ENCODE measurements at regions not wholly inside any gene's neighbourhood (a gene's known extent, or its start where the extent isn't known, plus 50 kb on each side); places are given as distances from the start of the nearest gene placed in this dataset.

- TF ChIP-seq CTCF (IDR thresholded peaks at IDR 0.05) = no peak
- Histone ChIP-seq H3K4me3 (no peak overlapping the region), H3K36me3 (no peaks in the 10 kb centered on the region), H3K27me3 (replicated peaks; ENCODE audit: insufficient read depth) (no peaks in the 10 kb centered on the region), H3K27ac (no peak overlapping the region), H3K4me1 (ENCODE audit: control insufficient read depth in 1 of 2, low read depth in 2 of 2) (no peaks in the 10 kb centered on the region), H3K9me3 (peaks cover 10% of the 10 kb centered on the region)
- no peak for ATAC-seq (ENCODE audit: insufficient number of reproducible peaks, low FRiP score, low read depth)
- DNase-seq (ENCODE audit: low spot score) = no peak
Observed at GRCh38 chr2:185526161-185526560, 212.4 kb upstream of the FSIP2 start.

GRCh38 chr2:185531721-185532120 is 206.9 kb upstream of the FSIP2 start:
- ATAC-seq (ENCODE audit: insufficient number of reproducible peaks, low FRiP score, low read depth) (no peak), DNase-seq (ENCODE audit: low spot score) (no peak)
- no peak for TF ChIP-seq CTCF (IDR thresholded peaks at IDR 0.05)
- H3K36me3 ChIP-seq = no peaks in the 10 kb centered on the region
- no peak overlapping the region for H3K4me3 ChIP-seq
- no peak overlapping the region for H3K27ac ChIP-seq
- H3K27me3 ChIP-seq (replicated peaks; ENCODE audit: insufficient read depth) = no peaks in the 10 kb centered on the region
- no peaks in the 10 kb centered on the region for H3K9me3 ChIP-seq
- no peaks in the 10 kb centered on the region for H3K4me1 ChIP-seq (ENCODE audit: control insufficient read depth in 1 of 2, low read depth in 2 of 2)

GRCh38 chr2:185537689-185538088 is 200.9 kb upstream of the FSIP2 start:
- Histone ChIP-seq H3K36me3 (no peaks in the 10 kb centered on the region), H3K4me3 (no peak overlapping the region), H3K4me1 (ENCODE audit: control insufficient read depth in 1 of 2, low read depth in 2 of 2) (no peaks in the 10 kb centered on the region), H3K27ac (no peak overlapping the region), H3K9me3 (no peaks in the 10 kb centered on the region), H3K27me3 (replicated peaks; ENCODE audit: insufficient read depth) (no peaks in the 10 kb centered on the region)
- TF ChIP-seq CTCF (IDR thresholded peaks at IDR 0.05) = no peak
- DNase-seq (ENCODE audit: low spot score) (no peak), ATAC-seq (ENCODE audit: insufficient number of reproducible peaks, low FRiP score, low read depth) (no peak)

DNA sequence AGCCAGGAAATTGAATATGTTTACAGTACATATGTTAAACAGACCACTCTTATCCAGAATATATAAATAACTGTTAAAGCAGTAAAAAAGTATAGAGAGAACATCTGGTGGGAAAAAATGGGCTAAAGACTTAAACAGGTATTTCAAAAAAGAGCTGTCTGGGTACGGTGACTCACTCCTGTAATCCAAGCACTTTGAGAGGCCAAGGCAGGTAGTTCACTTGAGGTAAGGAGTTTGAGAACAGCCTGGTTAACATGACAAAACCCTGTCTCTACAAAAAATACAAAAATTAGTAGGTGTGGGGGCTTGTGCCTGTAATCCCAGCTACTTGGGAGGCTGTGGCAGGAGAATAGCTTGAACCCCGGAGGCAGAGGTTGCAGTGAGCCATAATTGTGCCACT is 171.4 kb upstream of the FSIP2 start:
- TF ChIP-seq CTCF (IDR thresholded peaks at IDR 0.05) = no peak
- H3K27me3 ChIP-seq (replicated peaks; ENCODE audit: insufficient read depth) = no peaks in the 10 kb centered on the region
- no peaks in the 10 kb centered on the region for H3K9me3 ChIP-seq
- no peaks in the 10 kb centered on the region for H3K36me3 ChIP-seq
- DNase-seq (ENCODE audit: low spot score) (no peak), ATAC-seq (ENCODE audit: insufficient number of reproducible peaks, low FRiP score, low read depth) (no peak)
- H3K4me1 ChIP-seq (ENCODE audit: control insufficient read depth in 1 of 2, low read depth in 2 of 2) = no peaks in the 10 kb centered on the region
- no peak overlapping the region for H3K27ac ChIP-seq
- no peak overlapping the region for H3K4me3 ChIP-seq

DNA sequence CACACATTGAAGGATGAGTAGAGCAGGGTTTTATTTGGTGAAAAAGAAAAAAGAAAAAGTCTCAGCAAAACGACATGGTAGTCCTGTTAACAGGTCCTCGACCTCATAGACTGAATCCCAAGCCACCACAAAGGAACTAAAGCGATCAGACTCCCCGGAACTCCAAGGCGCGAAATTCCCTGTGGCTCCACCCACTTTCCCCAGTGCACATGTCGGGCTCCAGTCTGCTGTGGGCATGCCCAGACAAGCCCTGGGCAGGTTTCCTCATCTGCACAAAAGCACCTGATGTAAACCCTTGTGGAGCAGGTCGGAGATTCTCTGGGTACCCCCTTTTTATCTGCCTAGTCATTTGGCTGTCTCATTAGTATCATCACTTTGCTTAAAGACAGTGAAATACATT is 170.7 kb upstream of the FSIP2 start:
- ATAC-seq (ENCODE audit: insufficient number of reproducible peaks, low FRiP score, low read depth) (no peak), DNase-seq (ENCODE audit: low spot score) (no peak)
- H3K27me3 ChIP-seq (replicated peaks; ENCODE audit: insufficient read depth) = no peaks in the 10 kb centered on the region
- H3K4me3 ChIP-seq = no peak overlapping the region
- TF ChIP-seq CTCF (IDR thresholded peaks at IDR 0.05) = no peak
- H3K36me3 ChIP-seq = no peaks in the 10 kb centered on the region
- H3K4me1 ChIP-seq (ENCODE audit: control insufficient read depth in 1 of 2, low read depth in 2 of 2) = no peaks in the 10 kb centered on the region
- no peak overlapping the region for H3K27ac ChIP-seq
- H3K9me3 ChIP-seq = no peaks in the 10 kb centered on the region
